IMR-90 (cell line): ENCODE measurements at regions not wholly inside any gene's neighbourhood (a gene's known extent, or its start where the extent isn't known, plus 50 kb on each side); places are given as distances from the start of the nearest gene placed in this dataset.

Source experiments
- ATAC-seq: fragments of 200-7000 bp; cut with Tn5 transposase; 2 replicates; pipeline ENCODE4 v1.9.1; 2020; ENCODE audit warnings: low read depth, mild to moderate bottlenecking, moderate library complexity
- BruUV-seq: library from RNA; stranded (reverse); fragments of 400-500 nt; replicated peaks from 2 replicates; lab custom pipeline; 2021; lab: Mats Ljungman, UMichigan
- CTCF ChIA-PET: fragments of 300-600 bp; formaldehyde crosslinking; extraction: SDS; loops from one replicate; lab custom pipeline; 2021; ENCODE audit warnings: antibody characterized with exemption; lab: Yijun Ruan, JAX
- POLR2A ChIA-PET: fragments of 300-600 bp; sonication (Branson Sonifier 250); formaldehyde crosslinking; loops from one replicate; lab custom pipeline; 2022; ENCODE audit warnings: antibody characterized with exemption; ENCODE audit not compliant: unreplicated experiment; lab: Charles Lee
- DNase-seq: peaks from one replicate; pipeline ENCODE4 v3.0.0; 2013
- H2AFZ ChIP-seq: replicated peaks from 2 replicates; pipeline ENCODE3; 2013; ENCODE audit warnings: low read length, mild to moderate bottlenecking; ENCODE audit not compliant: poor library complexity
- H2AK5ac ChIP-seq: 2 replicates; pipeline ENCODE4 v1.6.1; 2013; ENCODE audit warnings: low read depth, low read length, inconsistent platforms
- H2AK9ac ChIP-seq: replicated peaks from 2 replicates; pipeline ENCODE3; 2013; ENCODE audit warnings: mild to moderate bottlenecking, low read depth, low read length, moderate library complexity; ENCODE audit not compliant: poor library complexity
- H2BK120ac ChIP-seq: 2 replicates; pipeline ENCODE4 v1.6.1; 2013; ENCODE audit warnings: low read depth, low read length, inconsistent platforms
- H2BK15ac ChIP-seq: 3 replicates; pipeline ENCODE4 v1.6.1; 2013; ENCODE audit warnings: low read depth, low read length, inconsistent platforms
- H2BK20ac ChIP-seq: 2 replicates; pipeline ENCODE4 v1.6.1; 2013; ENCODE audit warnings: low read depth, mild to moderate bottlenecking, inconsistent platforms, low read length, moderate library complexity
- H2BK5ac ChIP-seq: 2 replicates; pipeline ENCODE4 v1.6.1; 2013; ENCODE audit warnings: mild to moderate bottlenecking, low read depth, low read length, inconsistent platforms; ENCODE audit not compliant: poor library complexity, severe bottlenecking
- H3K14ac ChIP-seq: replicated peaks from 2 replicates; pipeline ENCODE4 v1.6.1; 2013; ENCODE audit warnings: low read depth, low read length, inconsistent platforms
- H3K18ac ChIP-seq: 2 replicates; pipeline ENCODE4 v1.6.1; 2013; ENCODE audit warnings: low read depth, low read length, control low read depth
- H3K23ac ChIP-seq: 2 replicates; pipeline ENCODE4 v1.6.1; 2013; ENCODE audit warnings: low read depth, low read length, inconsistent platforms
- H3K27ac ChIP-seq: 2 replicates; pipeline ENCODE4 v1.5.1; 2013; ENCODE audit warnings: mild to moderate bottlenecking, control low read depth, low read length; ENCODE audit not compliant: insufficient read depth
- H3K27me3 ChIP-seq: 2 replicates; pipeline ENCODE4 v1.6.1; 2013; ENCODE audit warnings: low read length; ENCODE audit not compliant: control insufficient read depth, insufficient read depth
- H3K36me3 ChIP-seq: 2 replicates; pipeline ENCODE4 v1.6.1; 2013; ENCODE audit warnings: low read length, mixed read lengths; ENCODE audit not compliant: control insufficient read depth, insufficient read depth
- H3K4ac ChIP-seq: 2 replicates; pipeline ENCODE4 v1.6.1; 2013; ENCODE audit warnings: low read depth, low read length, inconsistent platforms
- H3K4me1 ChIP-seq: 2 replicates; pipeline ENCODE4 v1.6.1; 2013; ENCODE audit warnings: low read length, mixed read lengths; ENCODE audit not compliant: control insufficient read depth, insufficient read depth
- H3K4me2 ChIP-seq: 2 replicates; pipeline ENCODE4 v1.6.1; 2013; ENCODE audit warnings: low read depth, mild to moderate bottlenecking, control low read depth, low read length, moderate library complexity
- H3K4me3 ChIP-seq: 2 replicates; pipeline ENCODE4 v1.5.1; 2013; ENCODE audit warnings: low read depth, mild to moderate bottlenecking, control low read depth, low read length, moderate library complexity; ENCODE audit not compliant: insufficient read depth
- H3K56ac ChIP-seq: 2 replicates; pipeline ENCODE4 v1.6.1; 2013; ENCODE audit warnings: low read length, inconsistent platforms; ENCODE audit not compliant: insufficient read depth; ENCODE audit errors: extremely low read depth
- H3K79me1 ChIP-seq, 2 experiments: 2 replicates each; pipeline ENCODE4 v1.6.1; 2013; ENCODE audit warnings: low read length in 2 of 2, inconsistent platforms in 1 of 2, low read depth in 1 of 2
- H3K9ac ChIP-seq: 2 replicates; pipeline ENCODE4 v1.6.1; 2013; ENCODE audit warnings: low read depth, low read length, control low read depth
- H3K9me1 ChIP-seq: 2 replicates; pipeline ENCODE4 v1.6.1; 2013; ENCODE audit warnings: low read length, inconsistent platforms; ENCODE audit not compliant: insufficient read depth
- H3K9me3 ChIP-seq: 2 replicates; pipeline ENCODE4 v1.6.1; 2013; ENCODE audit warnings: low read length; ENCODE audit not compliant: control insufficient read depth, insufficient read depth
- H4K20me1 ChIP-seq: 2 replicates; pipeline ENCODE4 v1.6.1; 2013; ENCODE audit warnings: low read length, inconsistent platforms; ENCODE audit not compliant: insufficient read depth
- H4K5ac ChIP-seq: 2 replicates; pipeline ENCODE4 v1.6.1; 2013; ENCODE audit warnings: mild to moderate bottlenecking, low read depth, low read length, control low read depth
- H4K8ac ChIP-seq, 2 experiments: 2 replicates each; pipeline ENCODE4 v1.6.1; 2013; ENCODE audit warnings: low read depth in 2 of 2, low read length in 2 of 2, control low read depth in 1 of 2, inconsistent platforms in 1 of 2
- H4K91ac ChIP-seq: 2 replicates; pipeline ENCODE4 v1.6.1; 2013; ENCODE audit warnings: low read depth, low read length, inconsistent platforms; ENCODE audit not compliant: insufficient read depth
- FOS ChIP-seq: fragments of 150-350 bp; IDR thresholded peaks from 2 replicates; pipeline ENCODE4 v1.6.1; 2016; ENCODE audit warnings: low read depth, low read length
- MAZ ChIP-seq: IDR thresholded peaks from 2 replicates; pipeline ENCODE4 v1.6.1; 2012; ENCODE audit warnings: low read depth, mild to moderate bottlenecking, low read length, improper control_type of control experiment, moderate library complexity, borderline replicate concordance
- MXI1 ChIP-seq: IDR thresholded peaks from 2 replicates; pipeline ENCODE4 v1.6.1; 2012; ENCODE audit warnings: low read depth, mild to moderate bottlenecking, low read length, moderate library complexity, borderline replicate concordance
- NFE2L2 ChIP-seq: fragments of 150-350 bp; IDR thresholded peaks from 2 replicates; pipeline ENCODE4 v1.6.1; 2016; ENCODE audit warnings: low read depth, mild to moderate bottlenecking, low read length
- RAD21 ChIP-seq: IDR thresholded peaks from 2 replicates; pipeline ENCODE4 v1.6.1; 2012; ENCODE audit warnings: low read length, improper control_type of control experiment
- RCOR1 ChIP-seq: IDR thresholded peaks from 2 replicates; pipeline ENCODE4 v1.6.1; 2012; ENCODE audit warnings: mild to moderate bottlenecking, low read length, improper control_type of control experiment; ENCODE audit not compliant: insufficient replicate concordance
- RFX5 ChIP-seq: IDR thresholded peaks from 2 replicates; pipeline ENCODE4 v1.8.0; 2012; ENCODE audit warnings: low read depth, mild to moderate bottlenecking, low read length, moderate library complexity
- WGBS, 2 experiments: methylation state at CpG; one replicate each; pipeline versions ENCODE4 v1.1.5 to v1.1.7; 2013; ENCODE audit warnings: missing lambda C conversion rate in 2 of 2; ENCODE audit not compliant: insufficient read length in 1 of 2; ENCODE audit errors: extremely low coverage in 2 of 2; 5-methylcytosine and 5-hydroxymethylcytosine counted together
- dilution Hi-C: fragments of 300-500 bp; cut with HindIII; formaldehyde crosslinking; loops from one replicate; pipeline ENCODE4 v1.14.3; 2018; ENCODE audit warnings: low sequenced_read_pairs; ENCODE audit not compliant: unreplicated experiment
- in situ Hi-C: fragments of 300-500 bp; cut with MboI; formaldehyde crosslinking; loops from 3 replicates; pipeline ENCODE4 v1.14.3; 2019; ENCODE audit warnings: low sequenced_read_pairs, inconsistent platforms, mixed read lengths
- intact Hi-C: fragments of 100-400 bp; cut with micrococcal nuclease; formaldehyde crosslinking; loops from 2 replicates; pipeline ENCODE4 v1.10.0; 2022
- TF ChIP-seq, protein P1 (sequence below): fragments of 150-350 bp; IDR thresholded peaks from 2 replicates; pipeline ENCODE4 v1.6.1; 2016; ENCODE audit warnings: low read depth, mild to moderate bottlenecking, low read length, moderate library complexity, borderline replicate concordance
- TF ChIP-seq, protein P2 (sequence below): fragments of 150-350 bp; IDR thresholded peaks from 2 replicates; pipeline ENCODE4 v1.6.1; 2017; ENCODE audit warnings: mild to moderate bottlenecking, antibody characterized with exemption, low read length, low read depth

GRCh38 chr5:85052826-85053225 is 668.1 kb upstream of the EDIL3 start:
- no peak overlapping the region for H2BK20ac ChIP-seq
- no peak overlapping the region for H3K18ac ChIP-seq
- H3K56ac ChIP-seq: no peak overlapping the region
- dilution Hi-C loops (no loop called here), intact Hi-C loops (no loop called here), in situ Hi-C loops (no loop called here)
- no peaks in the 10 kb centered on the region for H4K20me1 ChIP-seq
- no peak overlapping the region for H2AK9ac ChIP-seq
- no peaks in the 10 kb centered on the region for H3K9me1 ChIP-seq
- no peak for DNase-seq
- H3K27ac ChIP-seq: no peak overlapping the region
- H3K4me1 ChIP-seq: no peaks in the 10 kb centered on the region
- no peak overlapping the region for H4K8ac ChIP-seq
- no peak overlapping the region for H3K4ac ChIP-seq
- H3K4me2 ChIP-seq: no peak overlapping the region
- no peak overlapping the region for H4K91ac ChIP-seq
- H3K4me3 ChIP-seq: no peak overlapping the region
- no peak overlapping the region for H2BK120ac ChIP-seq
- CTCF ChIA-PET: no interaction called here
- H3K79me1 ChIP-seq: no peaks in the 10 kb centered on the region
- H2BK15ac ChIP-seq: no peak overlapping the region
- no peak for ATAC-seq
- H4K5ac ChIP-seq: no peak overlapping the region
- H3K14ac ChIP-seq: no peak overlapping the region
- TF ChIP-seq RAD21 (no peak), NFE2L2 (no peak), FOS (no peak), MXI1 (no peak), RCOR1 (no peak), RFX5 (no peak), MAZ (no peak)
- TF ChIP-seq, protein P1, sequence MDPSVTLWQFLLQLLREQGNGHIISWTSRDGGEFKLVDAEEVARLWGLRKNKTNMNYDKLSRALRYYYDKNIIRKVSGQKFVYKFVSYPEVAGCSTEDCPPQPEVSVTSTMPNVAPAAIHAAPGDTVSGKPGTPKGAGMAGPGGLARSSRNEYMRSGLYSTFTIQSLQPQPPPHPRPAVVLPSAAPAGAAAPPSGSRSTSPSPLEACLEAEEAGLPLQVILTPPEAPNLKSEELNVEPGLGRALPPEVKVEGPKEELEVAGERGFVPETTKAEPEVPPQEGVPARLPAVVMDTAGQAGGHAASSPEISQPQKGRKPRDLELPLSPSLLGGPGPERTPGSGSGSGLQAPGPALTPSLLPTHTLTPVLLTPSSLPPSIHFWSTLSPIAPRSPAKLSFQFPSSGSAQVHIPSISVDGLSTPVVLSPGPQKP: no peak
- TF ChIP-seq, protein P2, sequence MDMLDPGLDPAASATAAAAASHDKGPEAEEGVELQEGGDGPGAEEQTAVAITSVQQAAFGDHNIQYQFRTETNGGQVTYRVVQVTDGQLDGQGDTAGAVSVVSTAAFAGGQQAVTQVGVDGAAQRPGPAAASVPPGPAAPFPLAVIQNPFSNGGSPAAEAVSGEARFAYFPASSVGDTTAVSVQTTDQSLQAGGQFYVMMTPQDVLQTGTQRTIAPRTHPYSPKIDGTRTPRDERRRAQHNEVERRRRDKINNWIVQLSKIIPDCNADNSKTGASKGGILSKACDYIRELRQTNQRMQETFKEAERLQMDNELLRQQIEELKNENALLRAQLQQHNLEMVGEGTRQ: no peak
- H3K9me3 ChIP-seq: no peaks in the 10 kb centered on the region
- H2AFZ ChIP-seq: no peak overlapping the region
- no TSS peak for BruUV-seq
- WGBS, 2 experiments: 100% methylated on average over 1 of the region's 3 CpGs; no CpG with 5 or more reads in 1 of the 2 experiments
- H3K9ac ChIP-seq: no peak overlapping the region
- H3K23ac ChIP-seq: no peak overlapping the region
- H2AK5ac ChIP-seq: no peak overlapping the region
- POLR2A ChIA-PET: no interaction called here
- H3K36me3 ChIP-seq: no peaks in the 10 kb centered on the region
- no peak overlapping the region for H2BK5ac ChIP-seq
- no peaks in the 10 kb centered on the region for H3K27me3 ChIP-seq
